Peyer's patch (tissue), 4 donors: ENCODE measurements at regions not wholly inside any gene's neighbourhood (a gene's known extent, or its start where the extent isn't known, plus 50 kb on each side); places are given as distances from the start of the nearest gene placed in this dataset.
A peak's percentile ranks its signal among the peaks of the same experiment; 100 is the strongest.

Experiments
- DNase-seq, 3 donors: peaks; one replicate each; pipeline ENCODE4 v3.0.0-alpha.2; 2017 to 2019
- H3K27ac ChIP-seq, 4 donors: fragments of 200-600 bp; sonication (generic); one replicate each; pipeline ENCODE4 v1.5.1; 2016 to 2019
- H3K27me3 ChIP-seq, 2 donors: fragments of 200-600 bp; sonication (generic); one replicate each; pipeline ENCODE4 v1.5.1; 2019
- H3K36me3 ChIP-seq, 3 donors: fragments of 200-600 bp; sonication (generic); one replicate each; pipeline ENCODE4 v1.5.1; 2016 to 2019
- H3K4me1 ChIP-seq, 4 donors: fragments of 200-600 bp; sonication (generic); one replicate each; pipeline ENCODE4 v1.5.1; 2016 to 2019
- H3K4me3 ChIP-seq, 4 donors: fragments of 200-600 bp; sonication (generic); 1 replicate in 3 of 4; 2 replicates in 1 of 4; pipeline ENCODE4 v1.5.1; 2016 to 2019; ENCODE audit warnings: mild to moderate bottlenecking in 1 of 4
- H3K9me3 ChIP-seq, 4 donors: fragments of 200-600 bp; sonication (generic); one replicate each; pipeline ENCODE4 v1.5.1; 2016 to 2019; ENCODE audit warnings: mild to moderate bottlenecking in 1 of 4
- POLR2A ChIP-seq, 2 donors: fragments of 450-650 bp; IDR thresholded peaks; one replicate each; pipeline ENCODE4 v1.5.1; 2017; ENCODE audit warnings: antibody characterized with exemption in 2 of 2, mild to moderate bottlenecking in 2 of 2, moderate library complexity in 2 of 2
- TF ChIP-seq, protein P1 (sequence below), 6 experiments: fragments of 450-650 bp in 4 of 6; fragments of 200-600 bp in 2 of 6; sonication (generic) in 1 of 6; IDR thresholded peaks; one replicate each; pipeline ENCODE4 v1.5.1; 2017 to 2019; ENCODE audit warnings: antibody characterized with exemption in 6 of 6, mild to moderate bottlenecking in 3 of 6, moderate library complexity in 1 of 6

DNA sequence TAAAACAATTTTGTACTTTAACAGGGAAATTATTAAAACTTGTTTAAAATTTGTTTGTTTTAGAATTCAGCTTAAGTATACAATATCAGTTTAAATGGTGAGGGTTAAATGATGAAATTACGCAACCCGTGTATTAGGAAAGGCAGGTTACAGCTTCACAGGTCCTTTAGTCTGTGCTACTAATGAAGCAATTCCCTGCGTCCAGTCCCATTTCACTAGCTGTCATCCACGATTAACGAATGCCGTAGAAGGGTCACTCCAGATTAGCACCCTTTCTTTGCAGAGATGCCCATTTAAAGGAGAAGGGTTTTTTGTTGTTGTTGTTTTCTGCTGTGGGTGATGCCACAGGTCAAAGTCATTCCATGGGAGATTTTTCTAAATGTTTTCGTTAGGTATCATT, 457.6 kb upstream of the SLC10A2 start:
- no peak overlapping the region for H3K27ac ChIP-seq
- H3K36me3 ChIP-seq = no peaks in the 10 kb centered on the region
- no peak overlapping the region for H3K4me3 ChIP-seq
- DNase-seq = no peak
- H3K27me3 ChIP-seq = no peaks in the 10 kb centered on the region
- H3K9me3 ChIP-seq = no peaks in the 10 kb centered on the region
- TF ChIP-seq, protein P1, sequence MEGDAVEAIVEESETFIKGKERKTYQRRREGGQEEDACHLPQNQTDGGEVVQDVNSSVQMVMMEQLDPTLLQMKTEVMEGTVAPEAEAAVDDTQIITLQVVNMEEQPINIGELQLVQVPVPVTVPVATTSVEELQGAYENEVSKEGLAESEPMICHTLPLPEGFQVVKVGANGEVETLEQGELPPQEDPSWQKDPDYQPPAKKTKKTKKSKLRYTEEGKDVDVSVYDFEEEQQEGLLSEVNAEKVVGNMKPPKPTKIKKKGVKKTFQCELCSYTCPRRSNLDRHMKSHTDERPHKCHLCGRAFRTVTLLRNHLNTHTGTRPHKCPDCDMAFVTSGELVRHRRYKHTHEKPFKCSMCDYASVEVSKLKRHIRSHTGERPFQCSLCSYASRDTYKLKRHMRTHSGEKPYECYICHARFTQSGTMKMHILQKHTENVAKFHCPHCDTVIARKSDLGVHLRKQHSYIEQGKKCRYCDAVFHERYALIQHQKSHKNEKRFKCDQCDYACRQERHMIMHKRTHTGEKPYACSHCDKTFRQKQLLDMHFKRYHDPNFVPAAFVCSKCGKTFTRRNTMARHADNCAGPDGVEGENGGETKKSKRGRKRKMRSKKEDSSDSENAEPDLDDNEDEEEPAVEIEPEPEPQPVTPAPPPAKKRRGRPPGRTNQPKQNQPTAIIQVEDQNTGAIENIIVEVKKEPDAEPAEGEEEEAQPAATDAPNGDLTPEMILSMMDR (IDR thresholded peaks at IDR 0.05) = no peak
- no peak for TF ChIP-seq POLR2A (IDR thresholded peaks at IDR 0.05)
- no peaks in the 10 kb centered on the region for H3K4me1 ChIP-seq

DNA sequence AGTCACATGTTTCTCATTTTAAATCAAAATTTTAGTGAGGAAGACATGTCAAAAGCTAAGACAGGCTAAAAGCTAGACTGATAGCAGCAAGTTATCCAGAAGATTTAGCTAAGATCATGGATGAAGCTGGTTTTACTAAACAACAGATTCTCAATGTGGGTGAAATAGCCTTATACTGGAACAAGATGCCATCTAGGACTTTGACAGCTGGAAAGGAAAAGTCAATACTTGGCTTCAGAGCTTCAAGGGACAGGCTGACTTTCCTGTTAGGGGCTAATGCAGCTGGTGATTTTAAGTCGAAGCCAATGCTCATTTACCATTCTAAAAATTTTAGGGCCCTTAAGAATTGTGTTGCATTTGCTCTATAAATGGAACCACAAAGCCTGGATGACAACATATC, 455.3 kb upstream of the SLC10A2 start:
- Histone ChIP-seq H3K4me1 (peaks cover 0 to 9% (median 0%) of the 10 kb centered on the region in 4 donors), H3K4me3 (no peak overlapping the region), H3K27ac (no peak overlapping the region), H3K9me3 (no peaks in the 10 kb centered on the region), H3K27me3 (no peaks in the 10 kb centered on the region), H3K36me3 (no peaks in the 10 kb centered on the region)
- TF ChIP-seq, protein P1 (IDR thresholded peaks at IDR 0.05) = no peak
- no peak for TF ChIP-seq POLR2A (IDR thresholded peaks at IDR 0.05)
- no peak for DNase-seq

GRCh38 chr13:103517768-103518102, 451.5 kb upstream of the SLC10A2 start:
- H3K27ac ChIP-seq = peak overlapping the region in 3 of 4 donors; percentile 19 to 73 (median 45)
- DNase-seq = no peak

GRCh38 chr13:103517066-103517767, 451.0 kb upstream of the SLC10A2 start:
- H3K27ac ChIP-seq = peak overlapping the region in 3 of 4 donors; percentile 19 to 73 (median 45)
- TF ChIP-seq, protein P1 (IDR thresholded peaks at IDR 0.05) = no peak
- no peak for TF ChIP-seq POLR2A (IDR thresholded peaks at IDR 0.05)
- peaks cover 0 to 12% (median 0%) of the 10 kb centered on the region in 4 donors for H3K4me1 ChIP-seq
- DNase-seq = no peak
- no peaks in the 10 kb centered on the region for H3K36me3 ChIP-seq
- no peaks in the 10 kb centered on the region for H3K27me3 ChIP-seq
- no peaks in the 10 kb centered on the region for H3K9me3 ChIP-seq
- no peak overlapping the region for H3K4me3 ChIP-seq

More at GRCh38 chr13:103517768-103518102, 451.5 kb upstream of the SLC10A2 start:
- Histone ChIP-seq H3K27me3 (no peaks in the 10 kb centered on the region), H3K4me3 (no peak overlapping the region), H3K36me3 (no peaks in the 10 kb centered on the region), H3K9me3 (no peaks in the 10 kb centered on the region), H3K4me1 (peaks cover 0 to 12% (median 0%) of the 10 kb centered on the region in 4 donors)
- TF ChIP-seq, protein P1 (IDR thresholded peaks at IDR 0.05) = no peak

- Histone ChIP-seq H3K4me1 (peaks cover 0 to 12% (median 0%) of the 10 kb centered on the region in 4 donors), H3K27ac (no peak overlapping the region), H3K27me3 (no peaks in the 10 kb centered on the region), H3K4me3 (no peak overlapping the region), H3K9me3 (no peaks in the 10 kb centered on the region), H3K36me3 (no peaks in the 10 kb centered on the region)
- no peak for DNase-seq
- TF ChIP-seq POLR2A (IDR thresholded peaks at IDR 0.05) = no peak
- TF ChIP-seq, protein P1 (IDR thresholded peaks at IDR 0.05) = no peak
These were observed 450.0 kb upstream of the SLC10A2 start for GRCh38 chr13:103516015-103516795.
